ENCODE measurements at regions not wholly inside any gene's neighbourhood (a gene's known extent, or its start where the extent isn't known, plus 50 kb on each side); places are given as distances from the start of the nearest gene placed in this dataset.
A peak's percentile ranks its signal among the peaks of the same experiment; 100 is the strongest.

GRCh38 chr1:228938537-228938901 is 203.2 kb downstream of the RHOU start:
- DNase-seq (ENCODE audit: low spot score): no peak
- no peak for TF ChIP-seq MAX (IDR thresholded peaks at IDR 0.05)
- TF ChIP-seq NR2F2 (IDR thresholded peaks at IDR 0.05): peak; percentile 50
- TF ChIP-seq SP1 (IDR thresholded peaks at IDR 0.05): peak; percentile 69
- peak in 1 of 2 donors; percentile 61 for TF ChIP-seq RAD21 (IDR thresholded peaks at IDR 0.05)
- peak; percentile 17 to 42 for TF ChIP-seq RXRA (IDR thresholded peaks at IDR 0.05)
- peak; percentile 12 to 15 for TF ChIP-seq HNF4A (conservative IDR thresholded peaks at IDR 0.05)
- no peak overlapping the region for H3K9ac ChIP-seq (ENCODE audit: low read depth in 1 of 2, low read length in 2 of 2)

GRCh38 chr1:228939001-228939691 is 203.9 kb downstream of the RHOU start:
- no peaks in the 10 kb centered on the region for H3K9me3 ChIP-seq (ENCODE audit: control insufficient read depth in 4 of 4, low read length in 3 of 4)
- 86% methylated on average over 6 of the region's 6 CpGs for WGBS
- H3K27ac ChIP-seq (ENCODE audit: low read depth in 1 of 2, low read length in 2 of 2): peak overlapping the region in 1 of 2 donors; percentile 74
- no peak overlapping the region for H3K9ac ChIP-seq (ENCODE audit: low read depth in 1 of 2, low read length in 2 of 2)
- DNase-seq (ENCODE audit: low spot score): no peak
- TF ChIP-seq ATF3 (IDR thresholded peaks at IDR 0.05) (no peak), TAF1 (conservative IDR thresholded peaks at IDR 0.05) (no peak), YY1 (IDR thresholded peaks at IDR 0.05) (no peak), GABPA (IDR thresholded peaks at IDR 0.05 in 1 of 2, conservative IDR thresholded peaks at IDR 0.05 in 1 of 2) (no peak), FOXA2 (IDR thresholded peaks at IDR 0.05) (no peak), CTCF (IDR thresholded peaks at IDR 0.05; ENCODE audit: low read depth, low read length, missing input control) (no peak), HNF4A (conservative IDR thresholded peaks at IDR 0.05) (no peak), RAD21 (IDR thresholded peaks at IDR 0.05) (no peak), RXRA (IDR thresholded peaks at IDR 0.05) (no peak), MAX (IDR thresholded peaks at IDR 0.05) (no peak), HNF4G (IDR thresholded peaks at IDR 0.05) (no peak), EGR1 (IDR thresholded peaks at IDR 0.05; ENCODE audit: low read depth in 2 of 2) (no peak), ZBTB33 (IDR thresholded peaks at IDR 0.05) (no peak), SP1 (IDR thresholded peaks at IDR 0.05) (no peak), NR2F2 (IDR thresholded peaks at IDR 0.05) (no peak), REST (IDR thresholded peaks at IDR 0.05) (no peak), FOXA1 (IDR thresholded peaks at IDR 0.05) (no peak), JUND (IDR thresholded peaks at IDR 0.05) (no peak)
- no peaks in the 10 kb centered on the region for H3K27me3 ChIP-seq (ENCODE audit: control insufficient read depth in 4 of 4, insufficient read depth in 4 of 4, low read length in 3 of 4)
- H3K4me1 ChIP-seq (ENCODE audit: control insufficient read depth in 4 of 4, insufficient read depth in 4 of 4, low read length in 3 of 4): peaks cover 9 to 34% (median 21%) of the 10 kb centered on the region in 4 donors
- no peak overlapping the region for H3K4me3 ChIP-seq (ENCODE audit: low read depth in 1 of 3, low read length in 3 of 3)
- no peaks in the 10 kb centered on the region for H3K36me3 ChIP-seq (ENCODE audit: control insufficient read depth in 4 of 4, insufficient read depth in 3 of 4, low read depth in 1 of 4, low read length in 3 of 4)

More at GRCh38 chr1:228938537-228938901, 203.2 kb downstream of the RHOU start:
- H3K27me3 ChIP-seq (ENCODE audit: control insufficient read depth in 4 of 4, insufficient read depth in 4 of 4, low read length in 3 of 4): no peaks in the 10 kb centered on the region
- no peaks in the 10 kb centered on the region for H3K9me3 ChIP-seq (ENCODE audit: control insufficient read depth in 4 of 4, low read length in 3 of 4)
- peak overlapping the region; percentile 55 to 74 for H3K27ac ChIP-seq (ENCODE audit: low read depth in 1 of 2, low read length in 2 of 2)
- H3K4me3 ChIP-seq (ENCODE audit: low read depth in 1 of 3, low read length in 3 of 3): no peak overlapping the region
- H3K4me1 ChIP-seq (ENCODE audit: control insufficient read depth in 4 of 4, insufficient read depth in 4 of 4, low read length in 3 of 4): peaks cover 12 to 40% (median 25%) of the 10 kb centered on the region in 4 donors
- no peaks in the 10 kb centered on the region for H3K36me3 ChIP-seq (ENCODE audit: control insufficient read depth in 4 of 4, insufficient read depth in 3 of 4, low read depth in 1 of 4, low read length in 3 of 4)
- 14% methylated on average over 8 of the region's 8 CpGs for WGBS

Measured in liver (tissue), 8 donors.